Activated naive CD4-positive, alpha-beta T cell treated with anti-CD3 and anti-CD28 coated beads, Interleukin-2, amount 10 ng/mL, durations not matched to agents 7 days and 5 days (primary cell): ENCODE measurements at regions not wholly inside any gene's neighbourhood (a gene's known extent, or its start where the extent isn't known, plus 50 kb on each side); places are given as distances from the start of the nearest gene placed in this dataset.
"Not testable (repeated sequence)": the region's sequence is repeated elsewhere in the genome, so short reads cannot be mapped to it uniquely, and the experiment has no call there.

Experiments used
- CTCF ChIA-PET: fragments of 350-600 bp; sonication (Branson Sonifier 250); formaldehyde crosslinking; loops from one replicate; lab custom pipeline; 2021; ENCODE audit warnings: antibody characterized with exemption; lab: Charles Lee
- DNase-seq: peaks from one replicate; pipeline ENCODE4 v3.0.0-alpha.2; 2020
- H3K27ac Mint-ChIP-seq: one replicate; pipeline ENCODE4 v1.8.0; 2021; ENCODE audit warnings: mild to moderate bottlenecking, moderate library complexity, mixed read lengths
- H3K27me3 Mint-ChIP-seq: one replicate; pipeline ENCODE4 v1.8.0; 2021; ENCODE audit warnings: mild to moderate bottlenecking, mixed read lengths
- H3K36me3 Mint-ChIP-seq: one replicate; pipeline ENCODE4 v1.8.0; 2021; ENCODE audit warnings: mixed read lengths
- H3K4me1 Mint-ChIP-seq: one replicate; pipeline ENCODE4 v1.8.0; 2021; ENCODE audit warnings: mixed read lengths
- H3K4me3 Mint-ChIP-seq: one replicate; pipeline ENCODE4 v1.8.0; 2021; ENCODE audit warnings: mild to moderate bottlenecking, moderate library complexity, mixed read lengths
- H3K9me3 Mint-ChIP-seq: one replicate; pipeline ENCODE4 v1.8.0; 2021; ENCODE audit warnings: mixed read lengths

GRCh38 chrX:82676386-82676785 is 831.7 kb upstream of the POU3F4 start:
- H3K4me3 Mint-ChIP-seq: no peak overlapping the region
- CTCF ChIA-PET: interaction anchor here (0.9 kb wide), 1 partner anchor 1799 kb away, joined by 3 read pairs; no protein-coding TSS in a partner anchor
- H3K27ac Mint-ChIP-seq: no peak overlapping the region
- DNase-seq: no peak
- H3K9me3 Mint-ChIP-seq: no peaks in the 10 kb centered on the region
- H3K27me3 Mint-ChIP-seq: no peaks in the 10 kb centered on the region
- H3K4me1 Mint-ChIP-seq: no peaks in the 10 kb centered on the region
- H3K36me3 Mint-ChIP-seq: no peaks in the 10 kb centered on the region

DNA sequence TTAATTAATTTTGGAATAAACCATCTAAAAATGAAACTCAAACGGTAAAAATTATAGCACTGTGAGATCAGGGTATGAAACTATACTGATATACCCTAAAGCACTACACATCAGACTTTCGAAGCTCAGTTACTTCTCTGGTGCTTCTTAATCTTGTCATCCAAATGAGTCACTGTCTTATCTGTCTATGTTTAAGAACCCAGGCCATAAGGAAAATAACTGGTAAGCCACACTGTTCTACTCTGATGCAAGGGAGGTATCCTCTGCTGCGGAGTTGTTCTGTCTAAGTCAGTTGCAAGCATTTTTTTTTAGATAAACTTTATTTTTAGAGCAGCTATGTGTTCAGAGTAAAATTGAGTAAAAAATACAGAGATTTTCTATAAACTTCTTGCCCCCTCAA is 830.8 kb upstream of the POU3F4 start:
- CTCF ChIA-PET: interaction anchor here (0.7 to 0.9 kb wide), 2 partner anchors 8 to 1800 kb away, joined by 3 to 4 read pairs; no protein-coding TSS in a partner anchor
- DNase-seq: no peak
- Mint-ChIP-seq H3K27ac (no peak overlapping the region), H3K27me3 (no peaks in the 10 kb centered on the region), H3K4me3 (no peak overlapping the region), H3K36me3 (no peaks in the 10 kb centered on the region), H3K9me3 (no peaks in the 10 kb centered on the region), H3K4me1 (no peaks in the 10 kb centered on the region)

DNA sequence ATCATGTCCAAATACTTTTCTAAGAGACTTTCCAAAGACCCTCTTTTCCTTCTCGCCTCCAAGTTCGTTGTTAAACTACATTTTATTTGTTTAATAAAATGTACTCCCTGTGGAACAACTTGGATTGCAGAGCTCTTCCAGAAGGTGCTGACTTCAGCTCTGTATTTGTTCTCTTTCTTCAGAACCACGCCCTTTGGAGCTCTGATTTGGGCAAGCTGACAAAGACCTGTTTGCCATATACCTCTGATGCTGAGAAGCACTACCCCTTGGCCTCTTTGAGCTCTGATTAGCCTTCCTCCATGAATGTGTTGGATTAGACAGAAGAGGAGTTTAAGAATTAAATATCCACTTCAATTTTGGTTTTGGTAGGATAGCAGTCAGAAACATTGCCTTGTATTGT is 815.1 kb upstream of the POU3F4 start:
- Mint-ChIP-seq H3K27me3 (no peaks in the 10 kb centered on the region), H3K9me3 (no peaks in the 10 kb centered on the region), H3K4me1 (no peaks in the 10 kb centered on the region), H3K27ac (no peak overlapping the region), H3K4me3 (no peak overlapping the region), H3K36me3 (no peaks in the 10 kb centered on the region)
- DNase-seq: no peak
- CTCF ChIA-PET: no interaction called here

- DNase-seq: no peak
- CTCF ChIA-PET: no interaction called here
- Mint-ChIP-seq H3K27me3 (no peaks in the 10 kb centered on the region), H3K9me3 (no peaks in the 10 kb centered on the region), H3K4me3 (no peak overlapping the region), H3K4me1 (no peaks in the 10 kb centered on the region), H3K27ac (no peak overlapping the region), H3K36me3 (no peaks in the 10 kb centered on the region)
Observed at GRCh38 chrX:82695066-82695465, 813.0 kb upstream of the POU3F4 start.

GRCh38 chrX:82703551-82703950 is 804.5 kb upstream of the POU3F4 start:
- Mint-ChIP-seq H3K4me3 (no peak overlapping the region), H3K36me3 (no peaks in the 10 kb centered on the region), H3K9me3 (no peaks in the 10 kb centered on the region), H3K4me1 (no peaks in the 10 kb centered on the region), H3K27ac (no peak overlapping the region), H3K27me3 (no peaks in the 10 kb centered on the region)
- DNase-seq: no peak
- CTCF ChIA-PET: no interaction called here

DNA sequence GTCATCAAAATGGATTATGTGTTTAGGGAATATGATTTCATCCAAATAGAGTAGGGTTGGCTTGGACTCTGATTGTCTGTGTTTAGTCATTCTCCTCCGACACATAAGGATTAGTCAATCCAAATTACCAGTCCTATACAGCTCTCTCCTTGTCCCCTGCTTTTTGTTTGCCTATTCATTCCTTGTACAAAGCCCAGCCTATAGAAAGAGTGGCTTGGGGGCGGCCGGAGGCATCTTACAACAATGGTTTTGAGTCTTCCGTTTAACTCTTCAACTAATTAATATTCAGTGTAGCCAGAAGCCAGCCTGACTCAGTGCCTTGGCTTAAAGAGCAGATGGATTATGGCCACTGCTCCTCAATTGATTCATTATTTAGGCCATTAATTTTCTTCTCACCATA is 796.6 kb upstream of the POU3F4 start:
- CTCF ChIA-PET: no interaction called here
- Mint-ChIP-seq H3K27ac (no peak overlapping the region), H3K4me1 (no peaks in the 10 kb centered on the region), H3K4me3 (no peak overlapping the region), H3K9me3 (no peaks in the 10 kb centered on the region), H3K36me3 (no peaks in the 10 kb centered on the region), H3K27me3 (no peaks in the 10 kb centered on the region)
- DNase-seq: no peak

- CTCF ChIA-PET: no interaction called here
- DNase-seq: no peak
- Mint-ChIP-seq H3K4me1 (no peaks in the 10 kb centered on the region), H3K27me3 (no peaks in the 10 kb centered on the region), H3K36me3 (no peaks in the 10 kb centered on the region), H3K9me3 (no peaks in the 10 kb centered on the region), H3K27ac (no peak overlapping the region), H3K4me3 (no peak overlapping the region)
Observed at GRCh38 chrX:82721891-82722290, 786.2 kb upstream of the POU3F4 start.

DNA sequence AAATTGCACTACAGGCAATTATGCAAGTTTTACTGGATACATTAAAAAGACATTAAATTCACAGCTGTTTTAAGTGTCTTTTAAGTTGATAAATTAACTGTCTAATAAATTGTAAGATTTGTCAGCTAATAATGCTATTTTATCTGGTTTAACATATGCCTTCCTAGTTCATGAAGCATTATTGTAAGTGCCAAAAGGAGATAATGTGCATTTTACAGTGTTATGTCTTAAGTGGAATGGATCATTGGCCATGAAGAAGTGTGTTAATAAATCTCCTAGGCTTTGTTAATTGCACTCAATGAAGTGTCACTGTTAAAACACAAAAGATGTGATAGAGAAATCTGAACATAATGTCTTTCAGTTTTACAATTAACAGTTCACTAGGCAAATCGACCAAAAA is 784.3 kb upstream of the POU3F4 start:
- H3K9me3 Mint-ChIP-seq: no peaks in the 10 kb centered on the region
- H3K4me1 Mint-ChIP-seq: no peaks in the 10 kb centered on the region
- H3K36me3 Mint-ChIP-seq: no peaks in the 10 kb centered on the region
- no peak overlapping the region for H3K27ac Mint-ChIP-seq
- CTCF ChIA-PET: no interaction called here
- no peak overlapping the region for H3K4me3 Mint-ChIP-seq
- no peak for DNase-seq
- no peaks in the 10 kb centered on the region for H3K27me3 Mint-ChIP-seq

DNA sequence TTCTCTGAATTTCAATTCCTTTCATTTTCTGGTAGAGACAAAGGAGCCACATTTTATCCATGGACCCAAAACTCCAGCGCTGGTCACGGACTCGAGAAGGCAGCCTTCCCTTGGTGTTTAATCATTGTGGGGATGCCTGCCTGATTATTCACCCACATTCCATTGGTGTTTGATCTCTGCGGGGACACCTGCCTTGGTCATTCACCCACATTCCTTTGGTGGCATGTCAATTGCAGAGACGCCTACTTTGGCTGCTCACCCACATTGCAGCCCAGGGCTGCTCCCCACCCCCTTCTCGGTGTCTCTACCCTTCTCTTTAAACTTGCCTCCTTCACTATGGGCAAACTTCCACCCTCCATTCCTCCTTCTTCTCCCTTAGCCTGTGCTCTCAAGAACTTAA is 780.7 kb upstream of the POU3F4 start:
- H3K9me3 Mint-ChIP-seq, H3K27me3 Mint-ChIP-seq, CTCF ChIA-PET, DNase-seq, H3K4me1 Mint-ChIP-seq, H3K4me3 Mint-ChIP-seq, H3K27ac Mint-ChIP-seq, H3K36me3 Mint-ChIP-seq: not testable (repeated sequence)

GRCh38 chrX:82732861-82733260 is 775.2 kb upstream of the POU3F4 start:
- Mint-ChIP-seq H3K36me3 (no peaks in the 10 kb centered on the region), H3K27ac (no peak overlapping the region), H3K4me1 (no peaks in the 10 kb centered on the region), H3K27me3 (no peaks in the 10 kb centered on the region), H3K4me3 (no peak overlapping the region), H3K9me3 (no peaks in the 10 kb centered on the region)
- no peak for DNase-seq
- CTCF ChIA-PET: no interaction called here

GRCh38 chrX:82734140-82734539 is 774.0 kb upstream of the POU3F4 start:
- no peak for DNase-seq
- H3K27me3 Mint-ChIP-seq: no peaks in the 10 kb centered on the region
- no peak overlapping the region for H3K4me3 Mint-ChIP-seq
- no peaks in the 10 kb centered on the region for H3K4me1 Mint-ChIP-seq
- H3K36me3 Mint-ChIP-seq: no peaks in the 10 kb centered on the region
- no peaks in the 10 kb centered on the region for H3K9me3 Mint-ChIP-seq
- H3K27ac Mint-ChIP-seq: no peak overlapping the region
- CTCF ChIA-PET: no interaction called here

- H3K27me3 Mint-ChIP-seq, H3K36me3 Mint-ChIP-seq, DNase-seq, H3K4me1 Mint-ChIP-seq, CTCF ChIA-PET, H3K4me3 Mint-ChIP-seq, H3K27ac Mint-ChIP-seq, H3K9me3 Mint-ChIP-seq: not testable (repeated sequence)
Observed at GRCh38 chrX:82738313-82738712, 769.8 kb upstream of the POU3F4 start.

DNA sequence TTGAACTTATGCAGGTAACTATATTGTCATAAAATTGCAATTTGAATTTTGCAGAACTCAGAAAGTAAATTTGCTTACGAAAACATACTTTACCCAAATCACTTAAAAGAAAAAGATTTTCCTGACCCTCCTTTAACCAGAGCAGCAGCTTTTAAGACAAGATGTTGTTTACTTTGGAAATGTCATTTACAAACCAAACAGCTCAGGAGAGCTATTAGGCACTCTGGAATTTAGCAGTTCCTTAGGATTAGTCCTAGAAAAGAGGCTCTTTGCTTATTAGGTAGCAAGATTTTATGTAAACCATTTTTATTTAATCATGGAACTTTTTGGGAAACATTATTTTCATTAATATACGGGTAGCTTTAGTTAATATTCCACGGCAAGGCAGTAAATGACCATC is 765.7 kb upstream of the POU3F4 start:
- no peaks in the 10 kb centered on the region for H3K9me3 Mint-ChIP-seq
- H3K36me3 Mint-ChIP-seq: no peaks in the 10 kb centered on the region
- no peak overlapping the region for H3K27ac Mint-ChIP-seq
- H3K4me1 Mint-ChIP-seq: no peaks in the 10 kb centered on the region
- no peak for DNase-seq
- no peak overlapping the region for H3K4me3 Mint-ChIP-seq
- no peaks in the 10 kb centered on the region for H3K27me3 Mint-ChIP-seq
- CTCF ChIA-PET: no interaction called here

DNA sequence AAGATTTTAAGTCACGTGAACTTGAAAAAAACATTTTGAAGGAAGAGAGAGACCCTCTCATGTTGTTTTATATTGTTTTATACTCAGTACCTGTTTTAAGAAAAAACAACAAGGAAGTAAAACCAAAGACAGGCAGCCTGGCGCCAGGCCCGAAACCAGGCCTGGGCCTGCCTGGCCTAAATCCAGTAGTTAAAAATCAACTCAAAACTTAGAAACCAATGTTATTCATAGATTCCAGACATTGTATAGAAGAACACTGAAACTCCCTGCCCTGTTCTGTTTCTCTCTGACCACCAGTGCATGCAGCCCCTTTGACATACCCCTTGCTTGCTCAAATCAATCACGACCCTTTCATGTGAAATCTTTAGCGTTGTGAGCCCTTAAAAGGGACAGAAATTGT is 762.4 kb upstream of the POU3F4 start:
- H3K4me3 Mint-ChIP-seq, DNase-seq, H3K9me3 Mint-ChIP-seq, CTCF ChIA-PET, H3K4me1 Mint-ChIP-seq, H3K36me3 Mint-ChIP-seq, H3K27me3 Mint-ChIP-seq, H3K27ac Mint-ChIP-seq: not testable (repeated sequence)

- H3K27me3 Mint-ChIP-seq: no peaks in the 10 kb centered on the region
- no peaks in the 10 kb centered on the region for H3K9me3 Mint-ChIP-seq
- no peaks in the 10 kb centered on the region for H3K36me3 Mint-ChIP-seq
- no peak overlapping the region for H3K4me3 Mint-ChIP-seq
- CTCF ChIA-PET: no interaction called here
- no peaks in the 10 kb centered on the region for H3K4me1 Mint-ChIP-seq
- H3K27ac Mint-ChIP-seq: no peak overlapping the region
- DNase-seq: no peak
Observed at GRCh38 chrX:82748906-82749505, 759.1 kb upstream of the POU3F4 start.

DNA sequence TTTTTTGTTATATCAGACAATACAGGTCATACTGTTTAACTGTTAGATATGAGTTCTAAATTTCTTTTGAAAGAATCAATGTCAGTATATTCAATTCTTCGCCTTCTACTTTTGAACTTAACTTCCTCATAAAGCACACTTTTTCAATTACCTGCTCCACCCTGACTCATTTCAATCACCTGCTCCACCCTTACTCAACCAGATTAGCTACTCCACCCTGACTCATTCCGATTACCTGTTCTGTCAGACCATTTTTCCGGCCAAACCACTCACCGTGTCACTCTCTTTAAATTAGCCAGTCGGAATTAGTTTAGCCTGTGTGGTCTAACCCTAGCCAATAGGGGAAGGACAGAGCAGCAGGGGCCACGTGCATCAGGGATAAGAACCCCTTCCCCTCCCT is 751.8 kb upstream of the POU3F4 start:
- no peak for DNase-seq
- no peaks in the 10 kb centered on the region for H3K9me3 Mint-ChIP-seq
- no peaks in the 10 kb centered on the region for H3K27me3 Mint-ChIP-seq
- CTCF ChIA-PET: no interaction called here
- H3K4me3 Mint-ChIP-seq: no peak overlapping the region
- no peaks in the 10 kb centered on the region for H3K4me1 Mint-ChIP-seq
- H3K27ac Mint-ChIP-seq: no peak overlapping the region
- H3K36me3 Mint-ChIP-seq: no peaks in the 10 kb centered on the region
